BLaER1 (cell line): ENCODE measurements at regions not wholly inside any gene's neighbourhood (a gene's known extent, or its start where the extent isn't known, plus 50 kb on each side); places are given as distances from the start of the nearest gene placed in this dataset.
"Not testable (repeated sequence)": the region's sequence is repeated elsewhere in the genome, so short reads cannot be mapped to it uniquely, and the experiment has no call there.

Source experiments
- H3K27ac ChIP-seq: shearing (Covaris generic); formaldehyde crosslinking; 2 replicates; pipeline ENCODE4 v1.8.1; 2022
- H3K27me3 ChIP-seq: shearing (Covaris generic); formaldehyde crosslinking; 2 replicates; pipeline ENCODE4 v1.8.1; 2022
- H3K36me3 ChIP-seq: shearing (Covaris generic); formaldehyde crosslinking; 2 replicates; pipeline ENCODE4 v1.8.1; 2022
- H3K4me1 ChIP-seq: shearing (Covaris generic); formaldehyde crosslinking; 2 replicates; pipeline ENCODE4 v1.8.1; 2022
- H3K4me2 ChIP-seq: shearing (Covaris generic); formaldehyde crosslinking; 2 replicates; pipeline ENCODE4 v1.8.1; 2022
- H3K4me3 ChIP-seq: shearing (Covaris generic); formaldehyde crosslinking; 2 replicates; pipeline ENCODE4 v1.8.1; 2022
- H3K9ac ChIP-seq: shearing (Covaris generic); formaldehyde crosslinking; 2 replicates; pipeline ENCODE4 v1.8.1; 2022
- H3K9me3 ChIP-seq: shearing (Covaris generic); formaldehyde crosslinking; 2 replicates; pipeline ENCODE4 v1.8.1; 2022
- H4K20me1 ChIP-seq: shearing (Covaris generic); formaldehyde crosslinking; 2 replicates; pipeline ENCODE4 v1.8.1; 2022
- Cebpa-rat ChIP-seq: shearing (Covaris generic); IDR thresholded peaks from 2 replicates; pipeline ENCODE4 v1.8.1; 2022

GRCh38 chr16:55014022-55014421 is 83.4 kb downstream of the IRX5 start:
- H3K4me3 ChIP-seq: no peak overlapping the region
- no peak overlapping the region for H3K9ac ChIP-seq
- H3K27me3 ChIP-seq: no peaks in the 10 kb centered on the region
- H3K4me1 ChIP-seq: peaks cover 62% of the 10 kb centered on the region
- TF ChIP-seq Cebpa-rat: no peak
- H3K4me2 ChIP-seq: peak overlapping the region; percentile 58
- H3K27ac ChIP-seq: no peak overlapping the region
- H4K20me1 ChIP-seq: no peaks in the 10 kb centered on the region
- H3K36me3 ChIP-seq: no peaks in the 10 kb centered on the region
- H3K9me3 ChIP-seq: no peaks in the 10 kb centered on the region

GRCh38 chr16:55015181-55015913 is 84.7 kb downstream of the IRX5 start:
- Histone ChIP-seq H4K20me1 (no peaks in the 10 kb centered on the region), H3K27ac (peak overlapping the region; percentile 18; the same call in 1 of the 2 replicates), H3K4me3 (no peak overlapping the region), H3K4me2 (peak overlapping the region; percentile 44), H3K9ac (no peak overlapping the region), H3K27me3 (no peaks in the 10 kb centered on the region), H3K9me3 (peaks cover 7% of the 10 kb centered on the region; the same call in 1 of the 2 replicates), H3K36me3 (no peaks in the 10 kb centered on the region), H3K4me1 (peaks cover 62% of the 10 kb centered on the region)
- no peak for TF ChIP-seq Cebpa-rat

- Histone ChIP-seq H4K20me1 (no peaks in the 10 kb centered on the region), H3K4me3 (no peak overlapping the region), H3K36me3 (no peaks in the 10 kb centered on the region), H3K27ac (no peak overlapping the region), H3K27me3 (no peaks in the 10 kb centered on the region), H3K9ac (no peak overlapping the region), H3K4me2 (no peak overlapping the region), H3K4me1 (peaks cover 56% of the 10 kb centered on the region), H3K9me3 (peaks cover 17% of the 10 kb centered on the region)
- TF ChIP-seq Cebpa-rat: no peak
These were observed 85.8 kb downstream of the IRX5 start for GRCh38 chr16:55016515-55016914.

GRCh38 chr16:55017321-55017720 is 86.7 kb downstream of the IRX5 start:
- Histone ChIP-seq H3K9ac (no peak overlapping the region), H3K36me3 (no peaks in the 10 kb centered on the region), H3K9me3 (peaks cover 20% of the 10 kb centered on the region), H4K20me1 (no peaks in the 10 kb centered on the region), H3K4me1 (peaks cover 55% of the 10 kb centered on the region), H3K27ac (no peak overlapping the region), H3K4me2 (peak overlapping the region; percentile 22; the same call in 1 of the 2 replicates), H3K4me3 (no peak overlapping the region), H3K27me3 (no peaks in the 10 kb centered on the region)
- no peak for TF ChIP-seq Cebpa-rat

GRCh38 chr16:55018881-55019280 is 88.2 kb downstream of the IRX5 start:
- no peak overlapping the region for H3K27ac ChIP-seq
- H3K4me2 ChIP-seq: no peak overlapping the region
- H3K4me1 ChIP-seq: peaks cover 39% of the 10 kb centered on the region
- peaks cover 20% of the 10 kb centered on the region for H3K9me3 ChIP-seq
- TF ChIP-seq Cebpa-rat: no peak
- no peak overlapping the region for H3K4me3 ChIP-seq
- no peak overlapping the region for H3K9ac ChIP-seq
- H4K20me1 ChIP-seq: no peaks in the 10 kb centered on the region
- no peaks in the 10 kb centered on the region for H3K36me3 ChIP-seq
- H3K27me3 ChIP-seq: no peaks in the 10 kb centered on the region

- Histone ChIP-seq H3K27me3 (no peaks in the 10 kb centered on the region), H3K9ac (no peak overlapping the region), H3K4me3 (no peak overlapping the region), H3K27ac (no peak overlapping the region), H3K4me2 (no peak overlapping the region), H4K20me1 (no peaks in the 10 kb centered on the region), H3K36me3 (no peaks in the 10 kb centered on the region), H3K4me1 (peaks cover 32% of the 10 kb centered on the region), H3K9me3 (peaks cover 20% of the 10 kb centered on the region)
- TF ChIP-seq Cebpa-rat: no peak
These were observed 88.9 kb downstream of the IRX5 start for GRCh38 chr16:55019419-55020131.

- Histone ChIP-seq H3K9ac (no peak overlapping the region), H3K4me1 (peaks cover 14% of the 10 kb centered on the region), H3K36me3 (no peaks in the 10 kb centered on the region), H3K27me3 (no peaks in the 10 kb centered on the region), H3K9me3 (peaks cover 20% of the 10 kb centered on the region), H3K4me3 (no peak overlapping the region), H3K4me2 (no peak overlapping the region), H3K27ac (no peak overlapping the region), H4K20me1 (no peaks in the 10 kb centered on the region)
- TF ChIP-seq Cebpa-rat: no peak
These were observed 91.2 kb downstream of the IRX5 start for GRCh38 chr16:55021595-55022475.

- not testable (repeated sequence) for H3K4me1 ChIP-seq, H3K27me3 ChIP-seq, H3K4me2 ChIP-seq, H3K9ac ChIP-seq, H4K20me1 ChIP-seq, H3K27ac ChIP-seq, H3K4me3 ChIP-seq, H3K9me3 ChIP-seq, H3K36me3 ChIP-seq
These were observed 96.6 kb downstream of the IRX5 start for GRCh38 chr16:55027260-55027659.

GRCh38 chr16:55029509-55029908 is 98.8 kb downstream of the IRX5 start:
- Histone ChIP-seq H3K4me3 (no peak overlapping the region), H3K9me3 (peaks cover 8% of the 10 kb centered on the region), H4K20me1 (no peaks in the 10 kb centered on the region), H3K4me1 (0 out of 2 replicates have a peak, but pooled peaks cover 2% of the 10 kb centered on the region), H3K27me3 (no peaks in the 10 kb centered on the region), H3K27ac (no peak overlapping the region), H3K4me2 (no peak overlapping the region), H3K9ac (no peak overlapping the region), H3K36me3 (no peaks in the 10 kb centered on the region)
- no peak for TF ChIP-seq Cebpa-rat
